Astrocyte (in vitro differentiated cells and primary cell): ENCODE measurements at regions not wholly inside any gene's neighbourhood (a gene's known extent, or its start where the extent isn't known, plus 50 kb on each side); places are given as distances from the start of the nearest gene placed in this dataset.

Experiments used
- DNase-seq: peaks from one replicate; pipeline ENCODE4 v3.0.0-alpha.2; 2010; ENCODE audit warnings: low read depth
- FAIRE-seq: peaks from 2 replicates; lab custom pipeline; 2011; peaks lifted over from hg19 to GRCh38; lab: Jason Lieb, UNC
- H2AFZ ChIP-seq: 2 replicates; pipeline ENCODE4 v1.6.0; 2012; ENCODE audit warnings: low read depth, low read length, inconsistent platforms
- H3K27ac ChIP-seq: 2 replicates; pipeline ENCODE4 v1.5.1; 2011; ENCODE audit warnings: low read depth, low read length, inconsistent platforms
- H3K27me3 ChIP-seq: 2 replicates; pipeline ENCODE4 v1.6.0; 2011; ENCODE audit warnings: low read length, inconsistent platforms; ENCODE audit not compliant: insufficient read depth
- H3K36me3 ChIP-seq: 2 replicates; pipeline ENCODE4 v1.5.1; 2011; ENCODE audit warnings: low read length, inconsistent platforms; ENCODE audit not compliant: insufficient read depth
- H3K4me1 ChIP-seq: 2 replicates; pipeline ENCODE4 v1.5.1; 2011; ENCODE audit warnings: low read length, inconsistent platforms; ENCODE audit not compliant: insufficient read depth
- H3K4me2 ChIP-seq: 2 replicates; pipeline ENCODE4 v1.6.0; 2012; ENCODE audit warnings: low read length, inconsistent platforms
- H3K4me3 ChIP-seq: 2 replicates; pipeline ENCODE4 v1.5.1; 2011; ENCODE audit warnings: low read depth, mild to moderate bottlenecking, low read length, inconsistent platforms; ENCODE audit not compliant: insufficient read depth
- H3K79me2 ChIP-seq: 2 replicates; pipeline ENCODE4 v1.6.0; 2012; ENCODE audit warnings: mild to moderate bottlenecking, low read length, inconsistent platforms; ENCODE audit not compliant: insufficient read depth
- H3K9ac ChIP-seq: 2 replicates; pipeline ENCODE4 v1.6.0; 2012; ENCODE audit warnings: mild to moderate bottlenecking, low read length, inconsistent platforms
- H3K9me3 ChIP-seq: 2 replicates; pipeline ENCODE4 v1.5.1; 2012; ENCODE audit warnings: low read depth, mild to moderate bottlenecking, low read length, inconsistent platforms; ENCODE audit not compliant: insufficient read depth
- H4K20me1 ChIP-seq: 2 replicates; pipeline ENCODE4 v1.6.0; 2012; ENCODE audit warnings: low read length, inconsistent platforms; ENCODE audit not compliant: insufficient read depth
- H3K27ac Mint-ChIP-seq: one replicate; pipeline ENCODE4 v1.8.0; 2021; ENCODE audit warnings: mild to moderate bottlenecking, mixed read lengths; ENCODE audit not compliant: unreplicated experiment
- H3K27me3 Mint-ChIP-seq: one replicate; pipeline ENCODE4 v1.8.0; 2021; ENCODE audit warnings: low read depth, mixed read lengths; ENCODE audit not compliant: unreplicated experiment
- H3K36me3 Mint-ChIP-seq: one replicate; pipeline ENCODE4 v1.8.0; 2021; ENCODE audit warnings: low read depth, mixed read lengths; ENCODE audit not compliant: unreplicated experiment
- H3K4me1 Mint-ChIP-seq: one replicate; pipeline ENCODE4 v1.8.0; 2021; ENCODE audit warnings: low read depth, mixed read lengths; ENCODE audit not compliant: unreplicated experiment
- H3K4me3 Mint-ChIP-seq: one replicate; pipeline ENCODE4 v1.8.0; 2021; ENCODE audit warnings: mild to moderate bottlenecking, moderate library complexity, mixed read lengths; ENCODE audit not compliant: unreplicated experiment
- H3K9me3 Mint-ChIP-seq: one replicate; pipeline ENCODE4 v1.8.0; 2021; ENCODE audit warnings: mild to moderate bottlenecking, mixed read lengths; ENCODE audit not compliant: unreplicated experiment
- CTCF ChIP-seq: IDR thresholded peaks from 2 replicates; pipeline ENCODE4 v1.5.1; 2011; ENCODE audit warnings: low read depth, mild to moderate bottlenecking, inconsistent platforms, low read length, moderate library complexity; ENCODE audit not compliant: insufficient read depth
- EZH2 ChIP-seq: IDR thresholded peaks from 2 replicates; pipeline ENCODE4 v1.6.1; 2012; ENCODE audit warnings: mild to moderate bottlenecking, low read length, inconsistent platforms; ENCODE audit not compliant: insufficient read depth

- TF ChIP-seq EZH2 (no peak), CTCF (no peak)
- Mint-ChIP-seq H3K27me3 (peaks cover 31% of the 10 kb centered on the region), H3K4me3 (no peak overlapping the region), H3K27ac (no peak overlapping the region), H3K36me3 (no peaks in the 10 kb centered on the region), H3K4me1 (no peaks in the 10 kb centered on the region), H3K9me3 (peaks cover 14% of the 10 kb centered on the region)
- H3K27ac ChIP-seq: no peak overlapping the region
- FAIRE-seq (no peak), DNase-seq (no peak)
- no peak overlapping the region for H3K4me2 ChIP-seq
- H2AFZ ChIP-seq: no peak overlapping the region
- H3K27me3 ChIP-seq: peaks cover 5% of the 10 kb centered on the region
- no peaks in the 10 kb centered on the region for H3K36me3 ChIP-seq
- no peak overlapping the region for H3K9ac ChIP-seq
- no peaks in the 10 kb centered on the region for H4K20me1 ChIP-seq
- H3K9me3 ChIP-seq: no peaks in the 10 kb centered on the region
- H3K79me2 ChIP-seq: no peaks in the 10 kb centered on the region
- H3K4me3 ChIP-seq: no peak overlapping the region
- no peaks in the 10 kb centered on the region for H3K4me1 ChIP-seq
Observed at GRCh38 chr4:152115794-152116193, 355.0 kb upstream of the GATB start.

- Histone ChIP-seq H3K27ac (no peak overlapping the region), H3K4me2 (no peak overlapping the region), H4K20me1 (no peaks in the 10 kb centered on the region), H3K79me2 (no peaks in the 10 kb centered on the region), H3K4me3 (no peak overlapping the region), H3K4me1 (no peaks in the 10 kb centered on the region), H3K9ac (no peak overlapping the region), H2AFZ (no peak overlapping the region), H3K9me3 (no peaks in the 10 kb centered on the region), H3K27me3 (peaks cover 5% of the 10 kb centered on the region), H3K36me3 (no peaks in the 10 kb centered on the region)
- TF ChIP-seq EZH2: no peak
- no peak for TF ChIP-seq CTCF
- Mint-ChIP-seq H3K4me3 (no peak overlapping the region), H3K27ac (no peak overlapping the region), H3K4me1 (no peaks in the 10 kb centered on the region), H3K27me3 (peaks cover 31% of the 10 kb centered on the region), H3K9me3 (peaks cover 14% of the 10 kb centered on the region), H3K36me3 (no peaks in the 10 kb centered on the region)
- DNase-seq: no peak
- FAIRE-seq: no peak
Observed at GRCh38 chr4:152115118-152115517, 354.3 kb upstream of the GATB start.

DNA sequence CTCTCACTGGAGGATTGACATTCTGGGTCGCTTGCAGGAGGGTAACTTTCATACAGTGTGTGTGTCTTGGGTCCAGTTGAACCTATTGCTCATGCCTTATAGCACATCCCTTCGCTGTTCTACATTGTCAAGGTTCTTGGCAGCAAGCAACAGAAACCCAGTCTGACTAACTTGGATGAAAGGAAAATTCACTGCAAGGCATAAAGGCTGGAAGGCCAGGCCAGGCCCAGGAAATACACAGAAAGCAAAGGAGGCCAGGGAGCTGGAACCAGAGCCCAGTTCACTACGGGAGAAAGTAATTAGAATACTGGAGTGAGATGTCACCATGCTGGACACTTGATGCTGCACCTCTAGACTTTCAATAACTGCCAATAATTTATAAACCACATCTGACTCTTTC is 353.8 kb upstream of the GATB start:
- TF ChIP-seq CTCF: no peak
- TF ChIP-seq EZH2: no peak
- Histone ChIP-seq H3K79me2 (no peaks in the 10 kb centered on the region), H3K9me3 (no peaks in the 10 kb centered on the region), H3K27ac (no peak overlapping the region), H3K36me3 (no peaks in the 10 kb centered on the region), H3K4me3 (no peak overlapping the region), H3K4me1 (no peaks in the 10 kb centered on the region), H2AFZ (no peak overlapping the region), H4K20me1 (no peaks in the 10 kb centered on the region), H3K9ac (no peak overlapping the region), H3K27me3 (peaks cover 5% of the 10 kb centered on the region), H3K4me2 (no peak overlapping the region)
- H3K36me3 Mint-ChIP-seq: no peaks in the 10 kb centered on the region
- no peak overlapping the region for H3K27ac Mint-ChIP-seq
- peaks cover 14% of the 10 kb centered on the region for H3K9me3 Mint-ChIP-seq
- DNase-seq (no peak), FAIRE-seq (no peak)
- no peaks in the 10 kb centered on the region for H3K4me1 Mint-ChIP-seq
- H3K4me3 Mint-ChIP-seq: no peak overlapping the region
- H3K27me3 Mint-ChIP-seq: peaks cover 32% of the 10 kb centered on the region
